ENCODE measurements at regions not wholly inside any gene's neighbourhood (a gene's known extent, or its start where the extent isn't known, plus 50 kb on each side); places are given as distances from the start of the nearest gene placed in this dataset.

DNA sequence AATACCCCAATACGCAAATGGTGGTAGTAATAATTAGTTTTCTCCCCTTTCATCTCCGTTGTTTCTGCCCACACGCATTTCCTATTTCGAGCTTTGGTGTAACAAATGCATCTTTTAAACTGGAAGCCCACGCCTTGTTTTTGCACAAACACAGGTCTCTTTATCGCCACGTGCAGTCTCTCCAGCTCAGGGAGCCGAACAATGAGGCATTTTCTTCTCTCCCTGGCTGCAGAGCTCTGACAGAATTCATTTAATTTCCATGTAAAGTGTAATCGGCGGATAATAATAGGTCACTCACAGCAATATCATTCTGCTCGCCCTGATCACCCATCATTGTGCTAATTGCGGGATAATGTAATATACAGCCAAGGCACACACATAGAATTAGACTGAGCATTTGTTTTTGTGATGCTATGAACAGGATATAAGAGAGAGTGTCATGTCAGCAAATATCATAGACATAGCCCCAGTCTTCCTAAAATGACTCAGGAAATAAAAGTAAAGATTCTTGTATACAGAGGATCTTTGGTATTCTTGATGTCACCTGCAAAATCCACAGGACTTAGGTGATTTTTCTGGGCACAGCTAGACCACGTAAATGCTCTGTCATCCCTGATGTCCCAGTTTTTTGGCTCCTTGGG, 452.6 kb upstream of the CDH11 start:
- no peak overlapping the region for H2AFZ ChIP-seq (replicated peaks; ENCODE audit: low read length, poor library complexity)
- no peaks in the 10 kb centered on the region for H4K20me1 ChIP-seq (ENCODE audit: insufficient read depth, low read length)
- no peak overlapping the region for H4K5ac ChIP-seq (ENCODE audit: low read depth, low read length)
- H3K27ac ChIP-seq (ENCODE audit: insufficient read depth, low read length): no peak overlapping the region
- no peak overlapping the region for H3K4me2 ChIP-seq (ENCODE audit: low read depth, low read length)
- no peak overlapping the region; the same call in 1 of the 2 replicates for H4K91ac ChIP-seq (ENCODE audit: insufficient read depth, low read depth, low read length)
- H3K4me1 ChIP-seq (ENCODE audit: control insufficient read depth, insufficient read depth, low read length): peaks cover 3% of the 10 kb centered on the region; the same call in 1 of the 2 replicates
- no peak overlapping the region for H2BK5ac ChIP-seq (ENCODE audit: low read depth, low read length, poor library complexity, severe bottlenecking)
- no peak overlapping the region for H2AK9ac ChIP-seq (replicated peaks; ENCODE audit: low read depth, low read length, poor library complexity)
- H2BK20ac ChIP-seq (ENCODE audit: low read depth, low read length): no peak overlapping the region
- H3K9ac ChIP-seq (ENCODE audit: low read depth, low read length): no peak overlapping the region
- H2AK5ac ChIP-seq (ENCODE audit: low read depth, low read length): no peak overlapping the region
- ChIA-PET CTCF (no interaction called here), POLR2A (ENCODE audit: unreplicated experiment) (no interaction called here)
- 86% methylated on average over 5 of the region's 13 CpGs; no CpG with 5 or more reads in 1 of the 2 experiments for WGBS, 2 experiments (ENCODE audit: extremely low coverage in 2 of 2, insufficient read length in 1 of 2)
- H3K4me3 ChIP-seq (ENCODE audit: insufficient read depth, low read depth, low read length): no peak overlapping the region
- peak; percentile 95 for TF ChIP-seq MAFK (IDR thresholded peaks at IDR 0.05; ENCODE audit: low read depth, low read length)
- no peak for TF ChIP-seq RFX5 (IDR thresholded peaks at IDR 0.05; ENCODE audit: low read depth, low read length)
- no peak overlapping the region for H3K4ac ChIP-seq (ENCODE audit: low read depth, low read length)
- H3K9me1 ChIP-seq (ENCODE audit: insufficient read depth, low read length): no peaks in the 10 kb centered on the region
- in situ Hi-C loops (cut with MboI; ENCODE audit: low sequenced_read_pairs): no loop called here
- H3K14ac ChIP-seq (replicated peaks; ENCODE audit: low read depth, low read length): no peak overlapping the region
- H3K79me1 ChIP-seq (ENCODE audit: low read depth in 1 of 2, low read length in 2 of 2): no peaks in the 10 kb centered on the region
- no peak overlapping the region for H3K23ac ChIP-seq (ENCODE audit: low read depth, low read length)
- DNase-seq (no peak), ATAC-seq (ENCODE audit: low read depth) (no peak)
- H3K18ac ChIP-seq (ENCODE audit: low read depth, low read length): no peak overlapping the region
- no peak overlapping the region for H3K56ac ChIP-seq (ENCODE audit: extremely low read depth, insufficient read depth, low read length)
- H4K8ac ChIP-seq (ENCODE audit: low read depth in 2 of 2, low read length in 2 of 2): no peak overlapping the region
- dilution Hi-C loops (cut with HindIII; ENCODE audit: low sequenced_read_pairs, unreplicated experiment): no loop called here
- H3K36me3 ChIP-seq (ENCODE audit: control insufficient read depth, insufficient read depth, low read length): no peaks in the 10 kb centered on the region
- intact Hi-C loops (cut with micrococcal nuclease): loop anchor here (5.0 to 10.0 kb wide), 3 partner anchors 60 to 560 kb away; partner anchors contain the start of gene CDH11
- no peaks in the 10 kb centered on the region for H3K9me3 ChIP-seq (ENCODE audit: control insufficient read depth, insufficient read depth, low read length)
- no peaks in the 10 kb centered on the region for H3K27me3 ChIP-seq (ENCODE audit: control insufficient read depth, insufficient read depth, low read length)
- peak overlapping the region; percentile 59; the same call in 1 of the 3 replicates for H2BK15ac ChIP-seq (ENCODE audit: low read depth, low read length)
- no TSS peak for BruUV-seq (replicated peaks)
- no peak overlapping the region; the same call in 1 of the 2 replicates for H2BK120ac ChIP-seq (ENCODE audit: low read depth, low read length)
